NCI-H1694 (cell line): ENCODE measurements at regions not wholly inside any gene's neighbourhood (a gene's known extent, or its start where the extent isn't known, plus 50 kb on each side); places are given as distances from the start of the nearest gene placed in this dataset.
"Not testable (repeated sequence)": the region's sequence is repeated elsewhere in the genome, so short reads cannot be mapped to it uniquely, and the experiment has no call there.

Experiments used
- DNase-seq: peaks from one replicate; lab custom pipeline; 2025; lab: John Stamatoyannopoulos, UW

DNA sequence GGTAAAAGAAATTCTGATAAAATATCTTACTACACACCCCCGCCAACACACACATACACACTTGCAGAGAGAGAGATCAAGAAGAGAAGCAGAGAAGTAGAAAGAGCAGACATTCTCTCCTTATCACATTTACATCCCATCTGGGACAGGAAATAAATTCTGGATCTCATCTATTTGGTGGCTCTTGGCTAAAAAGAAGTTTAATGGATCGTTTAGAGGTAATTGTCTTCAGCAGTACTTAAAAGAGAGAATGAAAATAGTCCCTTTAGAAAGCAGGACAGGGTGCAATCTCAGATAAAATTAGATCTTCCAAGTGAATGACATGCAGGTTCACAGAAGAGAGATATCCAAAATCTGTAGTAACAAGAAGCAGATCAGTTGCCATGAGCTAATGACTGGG, 1392.5 kb downstream of the RAPGEF2 start:
- DNase-seq, result no peak

DNA sequence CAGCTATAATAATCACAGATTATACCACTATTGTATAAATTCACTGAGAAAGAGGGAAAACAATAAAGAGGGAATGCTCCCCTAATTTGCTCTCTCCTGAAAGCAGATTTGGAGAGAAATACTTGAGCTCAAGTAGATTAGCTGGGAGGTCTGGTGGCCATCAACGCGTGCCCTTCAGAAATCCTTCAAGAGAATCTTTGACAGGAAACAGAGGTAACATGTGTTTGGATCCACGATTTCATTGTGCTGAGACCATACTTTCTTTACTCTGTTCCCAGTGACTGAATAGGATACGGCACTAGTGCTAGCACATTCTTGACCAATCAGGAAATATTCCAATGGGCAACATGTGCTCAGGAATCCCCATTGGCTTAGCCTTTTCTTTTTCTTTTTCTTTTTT, 1395.3 kb downstream of the RAPGEF2 start:
- DNase-seq, result no peak

DNA sequence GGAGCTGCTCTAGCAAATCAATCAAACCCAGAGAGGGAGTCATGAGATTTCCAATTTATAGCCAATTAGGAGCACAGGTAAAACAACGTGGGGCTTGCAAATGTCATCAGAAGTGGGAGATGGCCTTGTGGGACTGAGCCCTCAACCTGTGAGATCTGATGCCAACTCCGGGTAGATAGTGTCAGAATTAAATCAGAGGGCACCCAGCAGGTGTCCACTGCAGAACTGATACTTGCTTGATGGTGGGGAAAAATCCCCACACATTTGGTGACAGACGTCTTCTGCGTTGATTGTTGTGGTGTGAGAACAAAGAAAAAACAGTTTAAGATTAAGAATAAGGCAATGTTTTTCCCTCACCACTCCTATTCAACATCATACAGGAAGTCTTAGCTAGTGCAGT, 1402.8 kb downstream of the RAPGEF2 start:
- no peak for DNase-seq

DNA sequence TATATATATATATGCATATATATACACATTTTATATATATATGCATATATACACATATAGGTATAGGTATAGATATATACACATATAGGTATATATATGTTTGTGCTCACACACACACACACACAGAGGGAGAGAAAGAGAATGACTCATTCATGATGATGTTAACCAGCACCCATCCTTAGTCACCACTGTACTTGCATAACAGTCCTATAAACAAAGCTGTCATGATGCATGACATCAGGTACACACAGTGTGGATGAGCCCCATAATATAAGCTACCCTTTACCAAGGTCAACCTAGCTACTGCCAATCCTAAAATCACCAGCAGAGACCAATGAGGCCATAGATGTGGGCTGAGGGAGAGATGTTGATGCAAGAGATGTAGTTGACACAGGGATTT, 1408.0 kb downstream of the RAPGEF2 start:
- no peak for DNase-seq

DNA sequence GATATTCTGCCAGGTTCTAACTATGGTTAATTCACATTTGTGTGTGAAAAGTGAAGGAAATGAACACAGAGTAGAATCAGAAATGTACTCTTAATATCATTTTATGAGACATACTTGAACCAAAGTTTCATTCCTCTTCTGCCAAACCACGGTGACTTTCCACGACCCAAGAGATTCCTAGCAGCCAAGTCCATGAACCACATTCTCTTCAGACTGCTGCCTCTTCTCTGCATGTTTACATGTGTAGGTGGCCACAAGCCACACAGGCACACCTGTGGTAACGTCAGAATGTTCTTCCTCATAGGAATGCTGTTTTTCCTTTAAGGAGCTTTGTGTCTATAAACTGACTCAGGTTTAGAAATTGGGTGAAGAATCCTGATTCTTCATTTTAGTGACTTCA, 1411.2 kb downstream of the RAPGEF2 start:
- no peak for DNase-seq

DNA sequence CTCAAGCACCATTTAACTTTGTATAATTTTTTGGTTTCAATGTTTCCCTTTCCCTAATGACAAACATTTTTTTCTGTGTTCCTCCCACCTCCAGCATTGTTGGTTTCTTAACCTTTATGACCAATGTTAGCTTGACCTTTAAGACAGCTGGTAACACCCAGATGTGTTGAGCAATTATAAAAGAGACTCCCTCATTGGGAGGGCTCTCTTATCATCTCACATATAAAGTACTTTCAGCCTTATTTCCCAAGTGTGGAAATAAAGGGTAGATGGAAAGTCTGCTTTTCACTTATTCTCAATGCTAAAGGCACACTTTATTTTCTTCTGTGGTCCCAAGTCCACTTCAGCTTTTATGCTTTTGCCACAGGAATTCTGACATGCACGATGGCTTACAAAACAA, 1420.4 kb downstream of the RAPGEF2 start:
- no peak for DNase-seq

DNA sequence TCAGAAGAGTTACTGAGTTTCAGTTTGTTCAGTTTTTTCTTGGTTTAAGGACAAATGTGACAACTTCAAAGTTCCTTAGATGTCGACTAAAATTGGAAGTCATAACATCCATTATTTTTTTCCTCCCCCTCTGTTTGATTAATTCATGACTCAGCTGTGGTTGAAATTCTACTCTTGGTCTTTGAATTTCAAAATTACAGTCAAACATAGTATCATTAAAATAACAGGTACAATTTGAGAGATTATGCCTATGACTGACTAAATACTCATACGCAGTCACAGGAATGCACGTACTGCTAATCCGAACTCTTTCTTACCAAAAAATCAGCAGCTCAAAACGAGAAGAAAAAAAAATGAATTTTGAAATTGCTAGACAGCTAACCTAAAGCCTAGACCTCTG, 1434.8 kb downstream of the RAPGEF2 start:
- no peak for DNase-seq

DNA sequence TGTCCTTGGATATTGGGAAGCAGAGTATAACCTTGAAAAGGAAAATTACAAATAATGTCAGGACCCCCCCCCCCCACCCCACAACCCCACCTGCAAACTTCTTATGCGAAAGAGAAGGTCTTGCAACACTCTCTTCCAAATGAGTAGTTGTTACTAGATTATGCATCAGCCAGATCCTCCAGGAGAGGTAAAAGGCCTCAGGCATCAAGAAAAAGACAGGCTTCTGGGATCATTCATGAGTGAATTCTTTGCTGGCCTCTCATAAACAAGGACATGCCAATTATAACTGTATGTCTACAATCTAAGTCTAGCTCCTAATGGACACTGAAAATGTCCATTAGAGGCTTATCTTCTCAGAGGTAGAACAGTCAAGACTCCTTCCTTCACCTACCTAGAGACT, 1443.3 kb downstream of the RAPGEF2 start:
- DNase-seq, result no peak

DNA sequence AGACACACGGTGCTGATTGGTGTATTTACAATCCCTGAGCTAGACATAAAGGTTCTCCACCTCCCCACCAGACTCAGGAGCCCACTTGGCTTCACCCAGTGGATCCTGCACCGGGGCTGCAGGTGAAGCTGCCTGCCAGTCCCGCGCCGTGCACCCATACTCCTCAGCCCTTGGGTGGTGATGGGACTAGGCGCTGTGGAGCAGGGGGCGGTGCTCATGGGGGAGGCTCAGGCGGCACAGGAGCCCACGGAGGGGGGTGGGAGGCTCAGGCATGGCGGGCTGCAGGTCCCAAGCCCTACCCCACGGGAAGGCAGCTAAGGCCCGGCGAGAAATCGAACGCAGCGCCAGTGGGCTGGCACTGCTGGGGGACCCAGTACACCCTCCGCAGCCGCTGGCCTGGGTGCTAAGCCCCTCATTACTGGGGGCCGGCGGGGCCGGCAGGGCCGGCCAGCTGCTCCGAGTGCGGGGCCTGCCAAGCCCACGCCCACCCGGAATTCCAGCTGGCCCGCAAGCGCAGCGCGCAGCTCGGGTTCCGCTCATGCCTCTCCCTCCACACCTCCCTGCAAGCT, 1447.2 kb downstream of the RAPGEF2 start:
- DNase-seq, result not testable (repeated sequence)

DNA sequence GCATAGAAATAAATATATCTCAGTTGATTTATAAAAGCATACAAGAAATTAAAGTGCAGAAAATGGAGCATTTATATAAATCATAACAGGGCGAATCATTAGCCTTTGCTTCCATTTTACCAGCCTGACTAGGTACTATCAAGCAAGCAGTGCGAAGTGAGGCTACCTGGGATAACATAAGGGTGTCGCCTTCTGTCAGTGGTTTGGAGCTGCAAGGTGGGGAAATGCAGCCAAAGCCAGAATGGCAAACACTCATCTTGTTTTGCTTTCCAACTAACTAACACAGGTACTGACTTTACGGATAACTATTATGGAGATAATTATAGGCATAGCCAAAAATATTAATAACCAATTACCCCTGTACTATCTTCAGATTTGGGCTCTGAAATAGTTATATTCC, 1459.8 kb downstream of the RAPGEF2 start:
- DNase-seq, result no peak

DNA sequence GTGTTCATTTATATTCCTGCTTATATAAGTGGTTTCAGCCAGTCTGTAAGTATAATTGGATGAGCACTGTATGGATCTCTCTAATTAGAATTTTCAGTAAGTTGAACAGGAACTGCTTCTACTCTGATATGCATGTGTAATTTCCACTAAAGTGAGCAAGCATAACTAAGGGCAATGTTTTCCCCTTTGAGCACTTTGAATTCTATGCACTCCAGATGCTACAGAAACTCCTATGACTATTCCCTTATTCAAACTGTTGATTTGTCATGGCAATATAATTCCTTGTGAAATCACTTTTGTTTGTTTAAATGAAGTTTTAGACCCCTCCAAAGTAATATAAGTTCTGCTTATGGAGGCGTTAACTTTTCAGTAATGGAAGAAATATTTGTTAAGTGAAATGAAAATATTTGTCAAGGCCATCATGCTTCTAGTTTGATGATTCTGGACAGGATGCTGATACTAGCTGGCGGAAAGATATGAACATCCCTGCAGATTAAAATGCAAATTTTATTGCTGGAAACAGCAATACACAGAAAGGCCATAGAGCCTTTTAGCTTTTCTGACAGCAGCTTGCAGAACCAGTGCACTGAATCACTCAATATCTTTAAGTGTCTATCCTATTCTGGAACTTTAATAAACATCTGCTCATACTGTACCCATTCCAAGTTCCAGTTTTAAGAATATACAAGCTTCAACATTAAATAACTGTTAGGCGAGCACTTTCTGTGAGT, 1460.8 kb downstream of the RAPGEF2 start:
- no peak for DNase-seq

DNA sequence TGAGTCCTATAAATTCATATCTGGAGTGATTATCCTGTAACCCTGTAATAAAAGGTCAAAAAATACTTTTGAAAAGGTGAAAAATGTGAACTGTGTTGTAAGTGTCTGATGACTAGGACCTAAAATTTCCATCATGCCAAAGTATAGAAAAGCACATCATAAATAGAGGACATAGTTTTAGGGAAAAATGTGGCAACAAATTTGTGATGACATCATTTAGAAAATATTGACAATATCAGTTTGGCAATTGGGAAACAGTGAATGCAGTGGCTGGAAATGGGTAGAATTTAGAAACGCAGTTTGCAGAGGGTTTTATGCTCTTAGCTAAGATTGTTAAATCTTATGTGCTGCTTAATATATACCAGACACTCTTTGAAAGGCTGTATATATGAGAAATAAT, 1464.8 kb downstream of the RAPGEF2 start:
- no peak for DNase-seq

DNA sequence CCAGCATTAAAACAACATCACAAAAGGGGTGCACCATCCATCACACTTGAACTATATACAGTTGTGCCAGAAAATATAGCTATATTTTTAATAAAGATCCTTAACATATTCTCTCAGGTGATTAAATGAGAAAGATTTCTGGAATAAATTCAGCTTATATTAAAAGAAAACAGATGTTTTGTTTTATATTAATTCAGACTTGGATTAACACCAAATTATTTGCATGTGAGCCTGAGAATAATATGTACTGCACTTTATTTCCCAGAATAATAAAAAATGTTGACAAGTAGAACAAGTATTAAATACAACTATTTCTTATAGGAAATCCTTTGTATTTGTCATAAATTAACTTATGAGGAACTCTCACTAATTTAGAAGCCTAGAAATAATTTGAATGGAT, 1467.4 kb downstream of the RAPGEF2 start:
- no peak for DNase-seq

DNA sequence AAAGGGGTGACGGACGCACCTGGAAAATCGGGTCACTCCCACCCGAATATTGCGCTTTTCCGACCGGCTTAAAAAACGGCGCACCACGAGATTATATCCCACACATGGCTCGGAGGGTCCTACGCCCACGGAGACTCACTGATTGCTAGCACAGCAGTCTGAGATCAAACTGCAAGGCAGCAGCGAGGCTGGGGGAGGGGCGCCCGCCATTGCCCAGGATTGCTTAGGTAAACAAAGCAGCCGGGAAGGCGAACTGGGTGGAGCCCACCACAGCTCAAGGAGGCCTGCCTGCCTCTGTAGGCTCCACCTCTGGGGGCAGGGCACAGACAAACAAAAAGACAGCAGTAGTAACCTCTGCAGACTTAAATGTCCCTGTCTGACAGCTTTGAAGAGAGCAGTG, 1471.4 kb downstream of the RAPGEF2 start:
- not testable (repeated sequence) for DNase-seq

DNA sequence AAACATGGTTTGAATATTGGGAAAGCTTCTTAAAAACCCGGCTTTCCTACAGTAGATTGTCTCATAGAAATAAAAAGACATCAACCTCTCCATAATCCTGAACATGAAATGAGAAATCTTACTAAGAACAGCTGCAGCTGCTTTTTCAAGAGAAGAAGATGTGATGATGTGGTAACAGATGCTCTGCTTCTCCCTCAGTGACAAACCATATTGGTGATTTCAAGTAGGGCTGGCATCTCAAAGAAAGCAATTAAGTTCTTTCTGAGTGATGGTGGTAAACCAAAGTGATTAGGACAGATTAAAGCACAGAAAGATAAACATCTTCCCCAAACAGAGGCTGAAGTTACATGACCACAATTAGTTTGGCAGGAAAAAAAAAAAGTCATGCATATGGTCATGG, 1477.7 kb downstream of the RAPGEF2 start:
- DNase-seq, result no peak

DNA sequence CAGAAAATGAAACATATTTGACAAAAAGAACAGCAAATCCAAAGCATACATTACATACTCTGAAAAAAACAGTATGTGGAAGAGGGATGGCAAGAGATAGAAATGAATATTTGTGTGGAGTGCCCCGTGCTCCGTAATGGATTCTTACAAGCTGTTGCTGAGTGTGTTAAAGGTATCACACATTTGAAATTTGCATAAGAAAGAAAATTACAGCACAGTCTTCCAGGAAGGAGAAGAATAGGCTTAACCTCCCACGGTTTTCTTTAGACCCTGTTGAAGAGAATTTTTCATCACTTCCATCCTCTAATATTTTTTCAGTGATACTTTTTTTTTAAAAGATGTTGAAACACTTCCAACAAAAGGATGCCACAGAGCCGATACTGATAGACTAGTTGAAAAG, 1489.4 kb downstream of the RAPGEF2 start:
- no peak for DNase-seq

DNA sequence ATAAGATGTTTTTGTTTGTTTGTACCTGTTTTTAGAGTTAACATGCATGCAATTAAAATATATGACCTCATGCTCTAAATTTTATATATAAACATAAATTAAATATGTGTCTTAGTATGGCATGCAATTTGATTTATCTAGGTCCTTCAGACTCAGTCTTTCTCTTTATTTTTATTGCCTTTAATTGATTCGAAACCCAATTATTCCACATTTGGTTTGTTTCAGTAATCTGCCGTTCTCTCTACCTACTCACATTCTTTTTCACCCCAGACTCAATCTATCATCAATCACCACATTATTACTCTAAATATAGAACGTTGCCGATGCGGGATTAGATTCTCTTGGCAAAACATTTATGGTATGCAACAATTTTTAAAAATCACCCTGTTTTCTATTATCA, 1492.8 kb downstream of the RAPGEF2 start:
- DNase-seq, result no peak

DNA sequence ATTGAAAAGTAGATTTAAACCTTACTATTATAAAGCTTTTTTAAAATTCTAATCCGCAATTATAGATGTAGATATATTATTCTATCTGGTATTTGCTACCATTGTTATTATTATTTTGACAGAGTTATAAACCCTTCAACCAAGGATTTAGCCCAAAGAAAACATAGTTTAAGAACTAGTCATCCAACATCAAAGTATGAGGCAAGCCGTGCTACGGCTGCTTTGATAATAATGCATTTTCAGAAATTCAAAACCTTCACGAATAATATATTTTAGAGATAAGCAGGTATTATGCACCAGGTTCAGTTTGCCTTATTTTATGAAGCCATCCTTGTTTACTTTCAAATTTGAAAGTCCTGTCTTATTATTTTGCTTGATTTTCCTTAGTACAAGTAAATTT, 1501.7 kb downstream of the RAPGEF2 start:
- DNase-seq, result no peak

DNA sequence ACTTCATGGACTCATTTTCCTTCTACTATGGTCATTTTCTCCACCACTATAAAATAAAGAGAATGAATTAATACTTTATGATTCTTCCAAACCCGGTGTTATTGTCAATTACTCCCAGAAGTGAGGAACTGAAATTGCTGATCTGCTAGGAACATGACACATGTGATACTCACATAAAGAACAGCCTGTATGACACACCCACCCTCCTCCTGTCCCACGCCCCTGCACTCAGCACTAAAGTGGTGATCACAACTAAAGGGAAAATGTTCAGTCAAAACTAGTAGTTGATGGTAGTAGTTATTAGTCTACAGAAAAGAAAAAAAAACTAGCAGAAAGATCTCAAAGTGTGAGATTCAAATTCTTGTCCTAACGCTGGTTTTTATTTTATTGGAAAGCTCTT, 1508.3 kb downstream of the RAPGEF2 start:
- DNase-seq, result no peak

DNA sequence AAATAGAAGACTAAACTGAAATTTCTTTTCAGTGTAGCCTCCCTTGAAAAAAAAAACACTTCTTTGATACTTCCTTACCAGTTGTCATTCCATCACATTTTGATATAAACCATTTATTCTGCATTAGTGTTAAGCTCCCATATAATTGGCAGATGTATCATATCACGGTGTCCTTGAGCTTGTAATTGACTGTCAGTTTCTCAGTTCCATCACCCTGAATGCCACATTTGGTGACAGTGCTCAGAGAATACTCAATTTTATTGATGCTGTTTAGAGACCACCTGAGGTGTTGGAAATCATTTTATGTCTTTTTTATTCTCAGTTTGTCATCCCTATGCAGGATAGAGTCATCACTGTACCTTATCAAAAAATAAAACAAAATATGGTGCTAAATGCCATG, 1528.2 kb downstream of the RAPGEF2 start:
- no peak for DNase-seq

DNA sequence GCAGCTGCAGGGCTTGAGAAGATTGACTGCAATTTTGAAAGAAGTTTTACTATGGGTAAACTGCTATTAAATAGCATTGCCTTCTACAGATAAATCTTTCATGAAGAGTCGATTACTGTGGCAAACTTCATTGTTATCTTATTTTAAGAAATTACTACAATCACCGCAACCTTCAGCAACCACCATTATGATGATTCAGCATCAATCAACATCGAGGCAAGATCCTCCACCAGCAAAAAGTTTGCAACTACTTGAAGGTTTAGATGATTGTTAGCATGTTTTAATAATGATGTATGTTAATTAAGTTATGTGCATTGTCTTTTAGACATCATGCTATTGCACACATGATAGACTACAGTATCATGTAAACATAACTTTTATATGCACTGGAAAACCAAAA, 1511.0 kb downstream of the FSTL5 start:
- no peak for DNase-seq

DNA sequence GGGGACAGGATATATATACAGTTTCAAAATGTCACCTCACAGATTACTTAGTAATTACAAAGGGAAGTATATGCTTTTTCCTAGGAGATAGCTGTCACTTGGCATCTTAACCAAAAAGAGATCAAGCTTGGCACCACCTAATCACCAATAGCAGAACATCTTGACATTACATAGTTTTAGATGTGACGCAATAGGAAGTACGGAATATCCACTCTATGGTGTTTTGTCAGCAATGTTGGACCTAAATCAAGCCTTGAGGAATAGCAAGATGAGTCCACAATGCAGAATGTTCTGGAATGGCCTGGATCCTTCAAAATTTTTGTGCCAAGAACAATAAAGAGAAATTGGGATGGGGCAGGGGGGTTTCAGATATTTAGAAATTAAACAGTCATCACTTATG, 1488.2 kb downstream of the FSTL5 start:
- DNase-seq, result no peak

DNA sequence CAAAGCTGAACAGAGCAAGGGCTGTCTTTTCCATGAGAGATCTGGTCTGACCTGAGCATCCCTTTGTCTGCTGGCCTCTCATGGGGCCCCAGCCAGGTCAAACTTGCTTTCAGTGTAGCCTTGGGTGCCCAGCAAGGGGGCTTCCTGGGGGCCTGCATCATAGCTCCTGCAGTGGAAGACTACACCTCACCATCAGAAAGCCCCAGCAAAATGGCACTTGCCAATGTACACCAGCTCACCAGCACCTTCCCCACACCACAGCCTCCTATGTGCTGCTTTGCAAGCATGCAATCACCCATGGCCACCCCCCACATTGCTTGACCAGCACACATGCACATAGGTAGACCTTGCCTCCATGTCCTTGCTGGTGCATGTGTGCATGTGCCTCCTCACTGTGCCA, 1478.1 kb downstream of the FSTL5 start:
- DNase-seq, result no peak

DNA sequence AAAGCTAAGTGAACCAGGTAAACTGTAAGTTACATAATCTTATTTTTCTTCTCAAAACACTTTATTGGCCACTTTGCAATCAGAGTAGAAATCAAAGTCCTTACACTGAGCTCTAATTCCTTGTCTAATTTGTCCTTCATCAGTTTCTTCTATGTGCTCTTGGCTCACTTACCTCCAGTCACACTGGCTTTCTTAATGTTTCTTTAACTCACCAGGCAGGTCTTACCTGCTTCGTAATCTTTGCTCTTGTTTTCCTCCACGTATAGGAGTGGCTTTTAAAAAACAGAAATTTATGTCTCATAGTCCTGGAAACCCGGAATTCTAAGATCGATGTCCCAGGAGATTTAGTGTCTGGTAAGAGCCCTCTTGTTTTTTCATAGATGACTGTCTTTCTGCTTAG, 1462.1 kb downstream of the FSTL5 start:
- no peak for DNase-seq
